GM12891 (cell line): ENCODE measurements at regions not wholly inside any gene's neighbourhood (a gene's known extent, or its start where the extent isn't known, plus 50 kb on each side); places are given as distances from the start of the nearest gene placed in this dataset.

ENCODE experiments used
- PAX5 ChIP-seq: IDR thresholded peaks from 2 replicates; pipeline ENCODE4 v1.6.1; 2011; ENCODE audit warnings: low read length, moderate library complexity, mild to moderate bottlenecking; ENCODE audit not compliant: insufficient read depth, severe bottlenecking
- POLR2A ChIP-seq: IDR thresholded peaks from 2 replicates; pipeline ENCODE4 v1.6.1; 2011; ENCODE audit warnings: low read depth, low read length, control low read depth
- POLR2AphosphoS5 ChIP-seq: IDR thresholded peaks from 2 replicates; pipeline ENCODE4 v1.6.1; 2011; ENCODE audit warnings: low read depth, low read length, control low read depth
- POU2F2 ChIP-seq: IDR thresholded peaks from 2 replicates; pipeline ENCODE4 v1.6.1; 2011; ENCODE audit warnings: low read depth, mild to moderate bottlenecking, control low read depth, low read length, moderate library complexity
- SPI1 ChIP-seq: IDR thresholded peaks from 2 replicates; pipeline ENCODE4 v1.6.1; 2011; ENCODE audit warnings: low read depth, low read length, control low read depth
- TAF1 ChIP-seq: IDR thresholded peaks from 2 replicates; pipeline ENCODE4 v1.6.1; 2011; ENCODE audit warnings: low read depth, low read length, control low read depth

DNA sequence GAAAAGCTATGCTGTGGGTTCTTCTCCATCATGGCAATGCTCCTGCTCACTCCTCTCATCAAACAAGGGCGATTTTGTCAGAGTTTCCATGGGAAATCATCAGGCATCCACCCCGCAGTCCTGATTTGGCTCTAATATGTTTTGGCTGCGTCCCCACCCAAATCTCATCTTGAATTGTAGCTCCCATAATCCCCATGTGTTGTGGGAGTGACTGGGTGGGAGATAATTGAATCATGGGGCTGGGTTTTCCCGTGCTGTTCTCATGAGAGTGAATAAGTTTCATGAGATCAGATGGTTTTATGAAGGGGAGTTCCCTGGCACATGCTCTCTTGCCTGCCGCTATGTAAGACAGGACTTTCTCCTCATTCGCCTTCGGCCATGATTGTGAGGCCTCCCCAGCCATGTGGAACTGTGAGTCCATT lies 163.8 kb downstream of the GADD45G start:
- TF ChIP-seq POLR2A, result no peak
- no peak for TF ChIP-seq POLR2AphosphoS5
- TF ChIP-seq TAF1, result no peak
- TF ChIP-seq SPI1, result no peak
- no peak for TF ChIP-seq PAX5
- TF ChIP-seq POU2F2, result no peak
